CD14-positive monocyte (primary cell): ENCODE measurements at regions not wholly inside any gene's neighbourhood (a gene's known extent, or its start where the extent isn't known, plus 50 kb on each side); places are given as distances from the start of the nearest gene placed in this dataset.

ENCODE experiments used
- DNase-seq, 3 donors: peaks; one replicate each; pipeline ENCODE4 v3.0.0-alpha.2; 2011 to 2022
- H2AFZ ChIP-seq: 2 replicates; pipeline ENCODE4 v1.6.0; 2012; ENCODE audit warnings: mild to moderate bottlenecking, low read depth, low read length, inconsistent platforms; ENCODE audit not compliant: insufficient read depth, poor library complexity, severe bottlenecking
- H3K27ac ChIP-seq, 2 donors: 1 replicate in 1 of 2; 2 replicates in 1 of 2; pipeline ENCODE4 v1.5.1; 2012 to 2013; ENCODE audit warnings: low read length in 2 of 2, control low read depth in 1 of 2, inconsistent platforms in 1 of 2, low read depth in 1 of 2, mild to moderate bottlenecking in 1 of 2
- H3K27me3 ChIP-seq, 2 donors: one replicate each; pipeline versions ENCODE4 v1.6.0 to v1.6.1; 2011 to 2013; ENCODE audit warnings: low read length in 2 of 2; ENCODE audit not compliant: control insufficient read depth in 2 of 2, insufficient read depth in 2 of 2
- H3K36me3 ChIP-seq, 2 donors: replicated peaks in 1 of 2; 1 replicate in 1 of 2; 2 replicates in 1 of 2; pipeline versions ENCODE4 v1.5.1 to v1.6.1; 2012 to 2013; ENCODE audit warnings: low read length in 2 of 2, control low read depth in 1 of 2, inconsistent platforms in 1 of 2, mild to moderate bottlenecking in 1 of 2; ENCODE audit not compliant: insufficient read depth in 2 of 2, control insufficient read depth in 1 of 2
- H3K4me1 ChIP-seq, 2 donors: 1 replicate in 1 of 2; 2 replicates in 1 of 2; pipeline versions ENCODE4 v1.5.1 to v1.6.1; 2012 to 2013; ENCODE audit warnings: low read length in 2 of 2, control low read depth in 1 of 2, inconsistent platforms in 1 of 2, mild to moderate bottlenecking in 1 of 2, moderate library complexity in 1 of 2; ENCODE audit not compliant: insufficient read depth in 2 of 2, control insufficient read depth in 1 of 2
- H3K4me2 ChIP-seq: replicated peaks from 2 replicates; pipeline ENCODE3; 2012; ENCODE audit warnings: low read length, moderate library complexity, mild to moderate bottlenecking; ENCODE audit not compliant: poor library complexity, severe bottlenecking; ENCODE audit errors: extremely low read depth
- H3K4me3 ChIP-seq, 3 experiments: fragments of 200-600 bp in 1 of 3; sonication (generic) in 1 of 3; replicated peaks in 1 of 3; 1 replicate in 2 of 3; 2 replicates in 1 of 3; pipeline ENCODE4 v1.5.1; 2011 to 2013; ENCODE audit warnings: low read length in 3 of 3, mild to moderate bottlenecking in 3 of 3, control low read depth in 2 of 3, low read depth in 2 of 3, inconsistent platforms in 1 of 3, moderate library complexity in 1 of 3
- H3K79me2 ChIP-seq: 2 replicates; pipeline ENCODE4 v1.6.0; 2012; ENCODE audit warnings: mild to moderate bottlenecking, control low read depth, inconsistent platforms, low read length, moderate library complexity; ENCODE audit not compliant: insufficient read depth
- H3K9ac ChIP-seq: 2 replicates; pipeline ENCODE4 v1.6.0; 2017; ENCODE audit warnings: low read length, mild to moderate bottlenecking; ENCODE audit not compliant: insufficient read depth, poor library complexity, severe bottlenecking
- H3K9me3 ChIP-seq, 2 donors: replicated peaks in 1 of 2; 1 replicate in 1 of 2; 2 replicates in 1 of 2; pipeline versions ENCODE4 v1.5.1 to v1.6.1; 2012 to 2013; ENCODE audit warnings: low read length in 2 of 2, control low read depth in 1 of 2; ENCODE audit not compliant: control insufficient read depth in 1 of 2, insufficient read depth in 1 of 2
- H4K20me1 ChIP-seq: 2 replicates; pipeline ENCODE4 v1.6.0; 2012; ENCODE audit warnings: mild to moderate bottlenecking, low read length, control low read depth, moderate library complexity; ENCODE audit not compliant: insufficient read depth
- H3K27ac Mint-ChIP-seq, 7 donors: one replicate each; pipeline ENCODE4 v1.8.0; 2020; ENCODE audit warnings: mild to moderate bottlenecking in 7 of 7, mixed read lengths in 7 of 7, moderate library complexity in 6 of 7, inconsistent platforms in 2 of 7
- H3K27me3 Mint-ChIP-seq, 3 donors: one replicate each; pipeline ENCODE4 v1.8.0; 2021 to 2022; ENCODE audit warnings: low read depth in 3 of 3, mild to moderate bottlenecking in 3 of 3, mixed read lengths in 3 of 3, moderate library complexity in 3 of 3, inconsistent platforms in 1 of 3
- H3K36me3 Mint-ChIP-seq, 2 donors: one replicate each; pipeline ENCODE4 v1.8.0; 2020; ENCODE audit warnings: mixed read lengths in 2 of 2, inconsistent platforms in 1 of 2, mild to moderate bottlenecking in 1 of 2
- H3K4me1 Mint-ChIP-seq: one replicate; pipeline ENCODE4 v1.8.0; 2020; ENCODE audit warnings: mild to moderate bottlenecking, mixed read lengths
- H3K4me3 Mint-ChIP-seq, 2 donors: one replicate each; pipeline ENCODE4 v1.8.0; 2020; ENCODE audit warnings: mild to moderate bottlenecking in 2 of 2, mixed read lengths in 2 of 2, moderate library complexity in 1 of 2
- H3K9me3 Mint-ChIP-seq, 7 donors: one replicate each; pipeline ENCODE4 v1.8.0; 2020 to 2022; ENCODE audit warnings: mixed read lengths in 7 of 7, mild to moderate bottlenecking in 6 of 7, moderate library complexity in 6 of 7, inconsistent platforms in 2 of 7
- CTCF ChIP-seq: fragments of 200-600 bp; IDR thresholded peaks from one replicate; pipeline ENCODE4 v1.8.0; 2022; ENCODE audit warnings: antibody characterized with exemption, mild to moderate bottlenecking
- intact Hi-C, 2 donors: fragments of 100-400 bp; cut with micrococcal nuclease; formaldehyde crosslinking; loops; one replicate each; pipeline versions ENCODE4 v1.15.0 to v1.15.1; 2023

- intact Hi-C loops: no loop called here
- Histone ChIP-seq H3K36me3 (no peaks in the 10 kb centered on the region), H3K4me2 (no peak overlapping the region), H4K20me1 (no peaks in the 10 kb centered on the region), H2AFZ (no peak overlapping the region), H3K4me1 (no peaks in the 10 kb centered on the region), H3K27ac (no peak overlapping the region), H3K9ac (no peak overlapping the region), H3K9me3 (no peaks in the 10 kb centered on the region), H3K27me3 (no peaks in the 10 kb centered on the region), H3K79me2 (no peaks in the 10 kb centered on the region), H3K4me3 (no peak overlapping the region)
- Mint-ChIP-seq H3K27me3 (peaks cover 0 to 5% (median 1%) of the 10 kb centered on the region in 3 donors), H3K27ac (no peak overlapping the region), H3K36me3 (no peaks in the 10 kb centered on the region), H3K9me3 (peaks cover 0 to 2% (median 0%) of the 10 kb centered on the region in 7 donors), H3K4me1 (no peaks in the 10 kb centered on the region), H3K4me3 (no peak overlapping the region)
- no peak for DNase-seq
- no peak for TF ChIP-seq CTCF
These were observed 429.9 kb downstream of the MTX2 start for GRCh38 chr2:176699098-176699497.

GRCh38 chr2:176699644-176700043 is 430.4 kb downstream of the MTX2 start:
- Mint-ChIP-seq H3K4me3 (no peak overlapping the region), H3K27me3 (peaks cover 0 to 5% (median 1%) of the 10 kb centered on the region in 3 donors), H3K36me3 (no peaks in the 10 kb centered on the region), H3K27ac (no peak overlapping the region), H3K9me3 (peaks cover 0 to 2% (median 0%) of the 10 kb centered on the region in 7 donors), H3K4me1 (no peaks in the 10 kb centered on the region)
- TF ChIP-seq CTCF: no peak
- Histone ChIP-seq H3K9me3 (no peaks in the 10 kb centered on the region), H2AFZ (no peak overlapping the region), H3K4me2 (no peak overlapping the region), H3K4me1 (no peaks in the 10 kb centered on the region), H3K4me3 (no peak overlapping the region), H3K36me3 (no peaks in the 10 kb centered on the region), H3K27me3 (no peaks in the 10 kb centered on the region), H3K79me2 (no peaks in the 10 kb centered on the region), H4K20me1 (no peaks in the 10 kb centered on the region), H3K9ac (no peak overlapping the region), H3K27ac (no peak overlapping the region)
- intact Hi-C loops: no loop called here
- no peak for DNase-seq
